Body of pancreas (tissue), 4 donors: ENCODE measurements at regions not wholly inside any gene's neighbourhood (a gene's known extent, or its start where the extent isn't known, plus 50 kb on each side); places are given as distances from the start of the nearest gene placed in this dataset.

Experiments used
- POLR2A ChIP-seq, 3 donors: fragments of 450-650 bp; IDR thresholded peaks; one replicate each; pipeline ENCODE4 v1.6.1; 2016; ENCODE audit warnings: antibody characterized with exemption in 3 of 3, mild to moderate bottlenecking in 2 of 3
- TF ChIP-seq, protein P1 (sequence below), 7 experiments: fragments of 450-650 bp in 4 of 7; fragments of 200-600 bp in 3 of 7; sonication (generic) in 3 of 7; IDR thresholded peaks; one replicate each; pipeline ENCODE4 v1.5.1; 2016 to 2019; ENCODE audit warnings: antibody characterized with exemption in 7 of 7

DNA sequence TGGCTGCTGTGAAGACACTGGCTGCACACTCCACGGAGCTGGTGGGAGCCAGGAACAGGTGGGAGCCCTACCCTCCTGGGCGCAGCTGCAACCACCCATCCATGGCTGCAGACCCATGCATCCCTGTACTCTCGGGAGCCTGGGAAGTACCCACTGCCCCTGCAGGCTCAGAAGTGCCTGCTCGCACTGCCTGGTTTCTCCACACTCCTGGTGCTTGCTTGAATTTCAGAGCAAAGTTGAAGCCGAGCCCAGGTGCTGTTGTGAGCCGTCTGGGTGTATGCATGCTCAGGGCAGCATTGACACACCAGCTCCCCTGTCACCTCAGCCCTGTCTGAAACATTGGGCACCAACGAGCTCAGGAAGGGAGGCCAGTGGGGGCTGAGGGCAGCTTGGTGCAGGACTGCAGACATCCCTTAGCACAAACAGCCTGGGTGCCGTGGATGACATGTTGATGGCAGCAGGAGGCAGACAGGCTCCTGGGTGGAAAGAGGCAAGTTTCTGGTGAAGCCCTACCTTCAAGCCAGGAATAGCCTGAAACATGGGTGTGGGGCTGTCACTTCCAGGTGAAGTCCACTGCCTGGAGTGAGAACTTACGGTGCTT is 585.9 kb downstream of the PCDH18 start:
- no peak for TF ChIP-seq POLR2A (IDR thresholded peaks at IDR 0.05)
- TF ChIP-seq, protein P1, sequence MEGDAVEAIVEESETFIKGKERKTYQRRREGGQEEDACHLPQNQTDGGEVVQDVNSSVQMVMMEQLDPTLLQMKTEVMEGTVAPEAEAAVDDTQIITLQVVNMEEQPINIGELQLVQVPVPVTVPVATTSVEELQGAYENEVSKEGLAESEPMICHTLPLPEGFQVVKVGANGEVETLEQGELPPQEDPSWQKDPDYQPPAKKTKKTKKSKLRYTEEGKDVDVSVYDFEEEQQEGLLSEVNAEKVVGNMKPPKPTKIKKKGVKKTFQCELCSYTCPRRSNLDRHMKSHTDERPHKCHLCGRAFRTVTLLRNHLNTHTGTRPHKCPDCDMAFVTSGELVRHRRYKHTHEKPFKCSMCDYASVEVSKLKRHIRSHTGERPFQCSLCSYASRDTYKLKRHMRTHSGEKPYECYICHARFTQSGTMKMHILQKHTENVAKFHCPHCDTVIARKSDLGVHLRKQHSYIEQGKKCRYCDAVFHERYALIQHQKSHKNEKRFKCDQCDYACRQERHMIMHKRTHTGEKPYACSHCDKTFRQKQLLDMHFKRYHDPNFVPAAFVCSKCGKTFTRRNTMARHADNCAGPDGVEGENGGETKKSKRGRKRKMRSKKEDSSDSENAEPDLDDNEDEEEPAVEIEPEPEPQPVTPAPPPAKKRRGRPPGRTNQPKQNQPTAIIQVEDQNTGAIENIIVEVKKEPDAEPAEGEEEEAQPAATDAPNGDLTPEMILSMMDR (IDR thresholded peaks at IDR 0.05), result no peak
